GM21717 (cell line): ENCODE measurements at regions not wholly inside any gene's neighbourhood (a gene's known extent, or its start where the extent isn't known, plus 50 kb on each side); places are given as distances from the start of the nearest gene placed in this dataset.
"Not testable (repeated sequence)": the region's sequence is repeated elsewhere in the genome, so short reads cannot be mapped to it uniquely, and the experiment has no call there.

ENCODE experiments used
- ATAC-seq: cut with Tn5 transposase; IDR thresholded peaks from one replicate; pipeline ENCODE4 v1.9.1; 2021; ENCODE audit warnings: mild to moderate bottlenecking, moderate library complexity; ENCODE audit not compliant: unreplicated experiment

DNA sequence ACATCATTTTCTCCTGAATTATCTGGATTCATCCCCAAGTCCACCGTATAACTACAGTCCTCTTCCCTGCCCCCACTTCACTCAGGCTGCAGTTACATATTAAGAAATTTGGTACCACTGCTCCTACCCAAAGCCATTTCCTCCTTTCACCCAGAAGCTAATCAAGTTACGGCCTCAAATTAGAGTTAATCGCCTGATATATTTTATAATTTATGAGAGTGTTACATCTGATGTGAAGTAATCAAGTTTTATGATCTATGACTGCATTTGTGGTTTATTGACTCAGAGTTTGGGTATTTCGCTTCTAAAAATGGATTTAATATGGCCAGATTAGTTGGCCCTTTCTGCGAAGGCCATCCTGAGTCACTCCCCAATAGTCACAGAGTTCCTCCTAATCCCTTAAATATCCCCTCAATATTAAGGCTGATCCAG, 223.6 kb upstream of the KIF2A start:
- no peak for ATAC-seq

DNA sequence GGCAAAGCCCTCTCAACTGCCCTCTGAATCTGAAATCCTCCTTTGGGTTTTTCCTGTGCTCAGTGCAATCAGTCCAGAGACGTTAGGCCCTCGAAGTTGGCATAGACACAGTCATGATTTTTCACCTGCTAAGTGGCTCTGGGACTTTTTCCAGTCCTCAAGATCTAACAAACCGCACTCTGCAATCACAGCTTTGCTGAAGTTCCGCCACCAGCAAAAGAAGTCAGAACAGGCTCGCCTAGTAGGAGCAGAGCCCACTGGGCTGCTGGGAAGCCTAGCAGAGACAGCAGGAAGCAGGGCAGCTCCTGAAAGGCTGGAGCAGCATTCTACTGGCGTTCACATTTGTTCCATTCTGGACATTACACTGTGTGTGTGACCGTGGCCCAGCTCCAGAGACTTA, 222.8 kb upstream of the KIF2A start:
- no peak for ATAC-seq

DNA sequence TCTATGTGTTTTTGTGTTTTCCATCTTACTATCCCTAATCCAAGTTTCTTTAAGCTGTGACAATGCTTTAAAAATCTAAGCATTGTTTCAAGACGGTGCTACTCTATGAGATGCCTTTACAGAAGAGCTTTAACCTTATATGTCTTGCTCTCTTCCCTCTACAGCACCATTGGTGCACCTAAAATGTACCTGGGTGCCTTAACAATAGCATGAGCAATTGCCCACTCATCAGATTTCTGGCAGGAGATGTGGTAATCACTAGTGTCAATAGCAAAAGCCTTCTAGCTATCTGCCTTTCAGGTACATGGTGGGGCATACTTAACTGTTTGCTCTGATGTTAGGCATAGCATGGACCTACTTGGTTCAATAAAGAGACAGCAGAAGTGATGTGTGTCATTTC, 222.3 kb upstream of the KIF2A start:
- no peak for ATAC-seq

DNA sequence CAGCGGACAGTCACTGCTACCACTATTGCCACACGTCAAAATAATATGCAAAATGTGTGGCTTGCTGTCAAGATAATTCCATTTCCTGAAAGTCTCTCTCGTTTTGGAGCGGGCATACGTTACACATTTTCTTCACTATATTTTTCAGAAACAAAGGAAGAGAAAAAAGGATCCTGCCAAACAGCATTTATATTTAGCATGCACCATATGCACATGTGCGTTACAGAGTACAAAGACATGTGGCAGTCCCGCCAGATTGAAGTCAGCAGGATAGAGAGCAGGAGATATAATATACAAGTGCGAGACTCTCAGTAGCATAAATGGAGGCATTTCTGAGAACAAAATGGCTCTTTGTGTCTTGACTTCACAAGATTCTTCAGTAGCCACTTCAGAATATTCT, 221.6 kb upstream of the KIF2A start:
- no peak for ATAC-seq

DNA sequence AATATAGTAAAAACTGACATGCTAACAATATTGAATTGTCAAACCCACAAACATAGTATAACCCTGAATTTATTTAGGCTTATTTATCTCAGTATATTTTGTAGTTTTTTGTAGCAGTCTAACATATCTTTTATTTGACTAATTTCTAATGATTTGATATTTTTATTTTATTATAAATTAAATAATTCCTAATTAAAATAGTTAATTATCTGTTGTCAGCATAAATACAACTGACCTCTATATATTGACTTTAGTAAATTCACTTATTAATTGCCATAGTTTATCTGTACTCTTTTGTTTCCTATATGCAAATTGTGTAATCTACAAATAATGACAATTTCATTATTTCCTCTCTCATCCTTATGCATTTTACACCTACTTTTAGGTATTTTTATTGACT, 215.1 kb upstream of the KIF2A start:
- no peak for ATAC-seq

DNA sequence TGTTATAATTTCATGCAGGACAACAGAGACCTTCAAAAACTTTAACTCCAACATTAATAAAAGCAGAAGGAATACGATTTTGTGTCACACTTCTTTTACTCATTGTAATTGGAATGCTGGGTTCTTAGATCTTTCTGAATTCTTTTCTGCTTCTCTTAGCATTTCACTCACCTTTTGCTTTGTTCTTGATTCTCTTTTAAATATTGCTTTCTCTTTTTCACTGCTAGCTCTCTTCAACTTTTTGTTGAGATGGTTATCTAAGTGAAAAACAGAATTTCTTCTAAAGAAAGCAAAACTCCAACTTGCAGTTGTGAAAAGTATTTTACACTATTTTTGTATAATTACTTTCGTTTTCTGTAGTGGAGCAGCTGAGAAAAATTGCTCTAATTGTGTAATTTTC, 212.6 kb upstream of the KIF2A start:
- no peak for ATAC-seq

DNA sequence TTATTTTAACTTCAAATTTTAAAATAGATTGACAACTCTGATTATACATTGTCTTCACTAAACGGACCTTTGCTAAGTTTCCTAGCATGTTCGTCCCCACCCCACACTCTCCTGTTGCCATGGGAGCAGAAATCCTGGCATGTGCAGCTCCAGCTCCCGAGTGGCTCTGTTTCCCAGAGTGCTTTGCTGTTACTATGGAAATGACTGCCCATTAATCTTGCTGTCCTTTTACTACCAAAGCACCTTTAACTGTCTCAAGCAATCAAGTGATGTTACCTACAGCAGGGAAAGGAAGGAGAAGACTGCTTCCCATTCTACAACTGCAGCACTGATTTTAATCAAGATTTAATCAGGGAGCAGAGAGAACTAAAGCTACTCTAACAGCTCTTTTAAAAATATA, 212.0 kb upstream of the KIF2A start:
- ATAC-seq = no peak

DNA sequence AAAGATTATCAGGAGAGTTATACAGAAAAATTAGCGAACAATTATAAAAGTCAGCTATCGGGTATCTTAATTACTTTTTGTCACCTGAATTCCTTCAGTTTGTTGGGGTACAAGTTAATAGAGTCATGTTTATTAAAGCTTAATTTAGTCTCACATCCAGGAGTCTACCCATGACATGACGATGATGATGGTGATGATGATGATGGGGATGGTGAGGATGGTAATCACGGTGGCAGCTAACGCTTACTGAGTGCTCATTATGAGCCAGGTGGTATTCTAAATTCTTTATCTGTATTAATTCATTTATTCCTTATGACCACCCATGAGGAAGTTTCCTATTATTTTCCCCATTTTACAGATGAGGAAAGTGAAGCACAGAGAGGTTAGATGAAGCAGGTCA, 208.6 kb upstream of the KIF2A start:
- no peak for ATAC-seq

DNA sequence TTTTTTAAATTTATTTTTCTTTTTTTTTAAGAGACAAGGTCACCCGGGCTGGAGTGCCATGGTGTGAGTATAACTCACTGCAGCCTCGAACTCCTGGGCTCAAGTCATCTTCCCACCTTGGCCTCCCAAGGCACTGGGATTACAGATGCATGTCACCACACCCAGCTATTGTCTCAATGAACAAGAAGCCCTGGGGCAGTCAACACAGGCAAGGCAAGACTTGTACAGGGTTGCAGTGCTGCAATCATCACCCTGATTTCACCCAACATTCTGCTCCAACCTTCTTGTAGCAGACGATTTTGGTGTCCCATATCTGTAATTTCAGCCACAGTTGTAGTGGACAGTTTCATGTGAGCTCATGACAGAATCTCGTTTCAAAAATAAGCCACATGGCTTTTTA, 205.8 kb upstream of the KIF2A start:
- no peak for ATAC-seq

DNA sequence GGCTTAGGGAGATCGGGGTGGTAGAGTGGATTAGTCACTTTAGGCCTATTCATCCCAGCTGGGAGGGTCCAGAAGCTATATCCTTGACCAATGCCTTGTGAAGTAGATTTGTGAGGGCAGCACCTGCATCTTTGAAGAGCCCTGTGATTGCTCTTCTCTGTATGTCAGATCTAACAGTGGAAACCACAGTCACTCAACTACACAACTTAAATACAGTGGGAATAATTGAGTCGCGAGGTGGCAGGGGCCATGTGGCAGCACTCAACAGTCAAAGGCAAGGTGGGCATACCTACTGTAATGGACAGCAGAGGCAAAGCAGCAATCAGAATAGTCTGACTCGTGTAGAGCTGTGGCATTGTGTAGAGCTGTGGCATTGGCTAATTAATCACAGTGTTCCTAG, 202.1 kb upstream of the KIF2A start:
- not testable (repeated sequence) for ATAC-seq

DNA sequence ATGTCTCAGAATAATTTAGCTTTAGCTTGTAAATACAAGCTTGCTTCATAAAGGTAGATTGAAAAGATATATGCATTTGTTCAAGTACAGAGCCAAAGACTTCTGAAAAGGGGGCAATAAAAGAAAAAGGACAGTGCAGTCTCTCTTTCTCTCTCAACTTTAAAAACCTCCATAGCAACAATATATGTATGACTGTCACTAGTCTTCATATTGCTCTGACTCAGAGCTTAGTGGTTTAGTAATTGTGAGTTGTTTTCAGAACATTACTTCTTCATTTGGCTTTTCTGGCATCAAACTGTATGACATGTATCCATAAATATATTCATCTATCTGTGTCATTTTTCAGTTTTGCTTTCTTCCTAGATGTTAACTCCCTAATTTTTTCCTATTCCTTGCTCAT, 194.6 kb upstream of the KIF2A start:
- no peak for ATAC-seq

DNA sequence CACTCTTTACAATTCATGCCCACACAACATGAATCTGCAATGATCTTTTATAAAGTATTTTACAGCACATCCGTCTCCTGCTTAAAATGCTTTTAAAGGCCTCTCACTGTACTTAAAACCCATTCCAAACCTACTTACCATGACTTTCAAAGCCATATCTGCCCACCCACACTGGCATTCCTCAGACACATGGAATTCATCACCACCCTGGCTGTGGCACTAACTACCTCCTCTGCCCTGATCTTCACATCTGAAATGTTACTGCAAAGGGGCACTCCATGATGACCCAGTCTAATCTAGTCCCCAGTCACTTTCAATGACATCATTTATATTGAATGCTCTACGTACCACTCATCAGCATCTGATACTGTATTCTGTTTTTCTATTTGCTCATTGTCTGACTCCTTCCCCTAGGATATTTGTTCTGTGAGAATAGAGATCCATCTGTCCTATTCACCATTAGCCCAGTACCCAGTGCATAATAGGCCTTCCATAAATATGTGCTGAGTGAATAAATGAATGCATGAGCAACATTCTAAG, 193.2 kb upstream of the KIF2A start:
- ATAC-seq = no peak

DNA sequence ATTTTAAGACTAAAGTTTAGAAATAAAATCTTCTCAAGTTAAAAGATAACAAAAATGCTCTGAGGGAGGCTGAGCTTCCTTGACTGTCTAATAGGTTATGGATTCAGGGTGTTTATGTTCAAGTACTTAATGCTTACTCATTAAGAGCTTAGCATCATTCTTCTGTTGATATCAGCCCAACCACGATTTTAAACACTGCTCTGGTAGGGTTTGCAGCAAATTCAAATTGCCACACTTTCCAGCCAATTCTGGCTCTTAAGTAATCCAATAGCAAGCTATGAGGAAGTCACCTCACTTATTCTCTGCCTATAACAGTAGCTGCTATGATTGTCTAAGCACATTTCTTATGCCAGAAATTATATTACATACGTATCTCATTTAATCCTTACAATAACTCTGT, 191.0 kb upstream of the KIF2A start:
- ATAC-seq = no peak

DNA sequence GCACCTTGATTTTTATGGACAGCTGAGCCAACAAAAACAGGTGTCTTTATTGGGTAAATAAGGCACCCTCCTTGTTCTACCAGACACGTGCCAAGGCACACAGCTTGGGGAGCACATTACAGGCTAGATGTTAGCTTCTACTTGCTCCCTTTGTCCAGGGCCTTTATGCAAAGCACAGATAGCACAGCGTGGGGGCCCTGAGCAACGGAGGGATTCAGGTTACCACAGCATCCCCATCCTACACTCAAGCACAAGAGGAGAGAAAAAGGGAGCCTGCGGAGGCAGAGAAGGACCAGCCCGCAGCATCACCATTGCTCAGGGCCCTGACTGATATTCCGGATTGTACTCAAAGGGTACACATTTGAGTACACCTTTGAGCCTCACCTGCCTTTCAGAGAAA, 181.7 kb upstream of the KIF2A start:
- ATAC-seq = no peak

DNA sequence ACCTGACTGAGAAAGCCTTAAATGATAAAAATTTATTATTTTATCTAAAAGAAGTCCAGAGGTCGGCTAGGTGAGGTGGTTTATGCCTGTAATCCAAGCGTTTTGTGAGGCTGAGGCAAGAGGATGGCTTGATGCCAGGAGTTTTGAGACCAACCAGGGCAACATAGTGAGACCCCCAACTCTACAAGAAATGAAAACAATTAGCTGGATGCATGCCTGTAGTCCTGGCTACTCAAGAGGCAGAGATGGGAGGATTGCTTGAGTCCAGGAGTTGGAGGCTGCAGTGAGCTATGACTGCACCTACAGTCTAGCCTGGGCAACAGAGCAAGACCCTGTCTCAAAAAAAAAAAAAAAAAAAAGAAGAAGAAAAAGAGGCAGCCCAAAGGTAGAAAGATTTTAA, 179.9 kb upstream of the KIF2A start:
- no peak for ATAC-seq

DNA sequence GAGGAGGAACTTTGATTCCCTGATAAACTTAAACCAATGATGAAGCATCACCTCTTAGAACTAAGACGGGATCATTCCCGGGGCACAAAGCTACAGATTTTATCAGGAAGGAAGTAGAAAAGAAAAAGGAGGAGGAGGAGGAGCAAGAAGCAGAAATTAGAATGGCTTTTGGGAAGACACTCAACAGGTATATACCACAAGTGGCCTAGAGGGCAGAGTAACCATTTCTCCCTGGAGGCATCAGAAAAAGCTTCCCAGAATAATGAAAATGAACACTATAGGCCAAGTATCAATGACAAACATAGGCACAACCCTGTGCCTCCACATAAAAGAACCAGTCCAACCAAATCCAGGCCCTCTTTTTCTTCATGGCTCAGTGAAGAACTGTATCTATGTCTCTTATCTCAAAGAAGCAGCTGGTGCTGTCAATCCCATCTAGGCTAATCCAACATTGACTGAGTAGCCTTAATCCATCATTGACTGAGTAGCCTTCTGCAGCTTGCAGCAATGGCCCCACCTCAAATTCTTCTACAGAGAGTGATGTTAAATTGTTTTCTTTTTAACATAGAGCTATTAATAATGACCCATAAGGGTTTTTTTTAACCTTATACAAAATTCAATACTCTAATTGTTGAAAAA, 178.8 kb upstream of the KIF2A start:
- ATAC-seq = no peak

DNA sequence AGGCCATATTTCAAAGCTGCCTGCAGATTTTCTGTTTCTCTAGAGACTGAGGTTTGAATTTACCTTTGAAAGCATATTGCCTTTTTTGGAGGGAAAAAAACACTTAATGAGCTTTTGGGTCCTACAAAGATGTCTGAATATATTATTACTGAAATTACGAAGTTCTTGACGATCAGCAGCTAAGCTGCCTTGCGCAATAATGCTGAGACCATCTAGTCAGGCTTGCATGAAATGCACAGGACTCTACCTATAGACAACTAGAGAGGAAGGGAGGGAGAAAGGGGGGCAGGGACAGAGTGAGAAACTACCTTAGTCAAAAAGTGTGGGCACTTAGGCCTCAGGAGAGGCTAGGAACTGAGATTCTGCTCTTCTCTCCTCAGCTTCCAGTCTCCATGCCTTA, 175.9 kb upstream of the KIF2A start:
- no peak for ATAC-seq

DNA sequence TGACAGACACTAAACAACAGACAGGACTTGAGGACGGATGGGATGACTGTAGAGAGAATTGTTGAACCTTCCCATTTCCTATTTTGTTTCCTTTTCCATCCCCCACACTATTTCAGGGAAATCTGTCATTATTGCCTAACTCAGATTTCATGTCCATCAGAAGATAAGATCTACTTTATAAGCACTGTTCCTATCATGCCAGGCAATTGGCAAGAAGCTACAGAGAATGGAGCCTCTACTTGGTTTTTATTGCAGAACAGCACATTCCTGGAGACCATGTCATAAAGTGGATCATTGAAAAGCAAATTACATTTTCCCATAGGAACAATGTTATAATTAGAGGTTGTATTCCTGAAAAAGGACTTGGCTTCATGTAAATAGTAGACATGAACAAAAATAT, 173.7 kb upstream of the KIF2A start:
- ATAC-seq = no peak

DNA sequence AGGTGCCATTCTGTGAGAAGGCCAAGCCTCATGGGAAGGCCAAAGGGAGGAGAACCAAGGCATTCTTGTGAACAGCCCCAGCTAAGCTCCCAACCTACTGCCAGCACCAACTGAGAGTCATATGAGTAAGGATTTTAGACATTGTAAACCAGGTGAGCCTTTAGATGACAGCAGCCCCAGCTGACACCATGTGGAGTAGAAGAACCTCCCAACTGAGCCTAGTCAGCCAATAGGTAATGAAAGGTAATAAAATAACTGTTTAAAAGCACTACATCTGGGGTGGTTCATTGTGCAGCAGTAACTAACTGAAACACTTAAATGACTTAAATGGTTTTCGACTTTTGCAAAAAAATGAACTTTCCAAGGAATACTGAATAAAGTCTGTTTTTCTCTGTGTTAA, 172.6 kb upstream of the KIF2A start:
- ATAC-seq = no peak

DNA sequence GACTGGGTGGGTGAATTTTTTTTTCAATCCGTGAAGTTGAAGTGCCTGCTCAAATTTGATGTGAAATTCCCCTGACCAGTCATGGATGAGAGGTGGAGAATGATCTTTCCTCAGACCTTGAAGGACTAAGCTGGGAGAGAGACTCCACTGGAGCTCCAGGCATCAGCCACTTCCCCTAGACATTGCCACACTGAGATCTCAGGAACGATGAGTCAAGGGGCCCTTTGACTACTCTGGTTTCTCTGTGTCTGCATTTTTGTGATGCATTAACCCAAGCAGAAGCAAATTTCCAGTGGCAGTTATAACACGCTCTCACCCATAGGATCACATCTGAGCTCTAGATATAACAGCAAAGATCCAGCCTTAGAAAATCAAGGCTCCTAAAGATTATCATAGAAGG, 171.2 kb upstream of the KIF2A start:
- ATAC-seq = no peak

DNA sequence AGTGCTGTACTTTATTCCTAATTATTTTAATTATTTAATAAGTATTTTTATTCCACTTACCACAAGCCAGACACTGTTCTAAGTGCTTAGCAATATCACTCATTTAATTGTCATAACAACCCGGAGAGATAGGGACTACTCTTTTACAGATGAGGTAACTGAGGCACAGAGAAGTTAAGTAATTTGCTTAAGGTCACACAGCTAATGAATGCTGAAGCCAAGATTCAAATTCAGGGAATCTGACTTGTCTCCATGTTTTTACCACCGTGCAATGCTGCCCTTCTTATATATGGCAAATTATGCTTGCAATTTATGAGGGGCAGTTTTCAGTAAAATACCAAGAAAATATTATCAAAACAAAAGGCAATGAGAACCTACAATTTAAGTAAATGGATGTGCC, 168.4 kb upstream of the KIF2A start:
- no peak for ATAC-seq

DNA sequence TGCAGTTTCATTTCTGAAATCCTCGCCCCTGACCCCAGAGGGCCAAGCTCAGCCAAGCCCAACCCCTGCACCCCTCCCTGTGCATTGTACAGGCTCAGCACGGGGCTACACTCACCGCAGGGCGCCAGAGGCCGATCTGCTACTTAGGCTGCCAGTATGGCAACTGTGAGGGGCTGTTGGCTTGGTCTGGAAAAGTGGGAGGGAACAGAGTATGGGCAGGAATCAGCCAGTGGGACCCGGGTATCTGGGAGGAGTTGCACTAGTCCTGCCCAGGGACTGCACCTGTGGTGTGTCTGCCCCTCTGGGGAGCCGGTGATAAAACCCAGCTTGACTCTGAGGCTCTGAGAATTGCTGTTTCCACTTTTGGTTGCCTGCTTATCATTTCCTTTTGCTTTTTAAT, 167.4 kb upstream of the KIF2A start:
- no peak for ATAC-seq

DNA sequence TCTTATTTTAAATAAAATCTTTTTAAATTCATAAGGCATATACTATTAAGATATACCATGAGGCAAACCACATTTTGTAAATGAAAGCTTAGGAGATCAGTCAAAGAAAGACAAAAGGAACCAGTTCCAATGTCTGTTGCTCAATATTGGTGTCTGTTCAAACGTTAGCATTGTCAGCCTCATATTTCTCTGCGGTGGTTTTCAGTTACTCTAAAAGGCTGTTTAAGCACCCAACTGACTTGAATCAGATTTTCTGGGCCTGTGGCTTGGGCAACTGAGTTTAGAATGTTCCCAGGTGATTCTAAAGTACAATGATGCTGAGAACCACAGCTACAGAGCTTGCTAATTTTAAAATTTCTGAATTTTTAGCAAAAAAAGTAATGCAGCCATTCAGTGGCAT, 166.3 kb upstream of the KIF2A start:
- no peak for ATAC-seq
